GM18907 (cell line): ENCODE measurements at regions not wholly inside any gene's neighbourhood (a gene's known extent, or its start where the extent isn't known, plus 50 kb on each side); places are given as distances from the start of the nearest gene placed in this dataset.
"Not testable (repeated sequence)": the region's sequence is repeated elsewhere in the genome, so short reads cannot be mapped to it uniquely, and the experiment has no call there.

Experiments
- ATAC-seq: cut with Tn5 transposase; IDR thresholded peaks from one replicate; pipeline ENCODE4 v1.9.1; 2021; ENCODE audit warnings: mild to moderate bottlenecking, moderate library complexity; ENCODE audit not compliant: unreplicated experiment

DNA sequence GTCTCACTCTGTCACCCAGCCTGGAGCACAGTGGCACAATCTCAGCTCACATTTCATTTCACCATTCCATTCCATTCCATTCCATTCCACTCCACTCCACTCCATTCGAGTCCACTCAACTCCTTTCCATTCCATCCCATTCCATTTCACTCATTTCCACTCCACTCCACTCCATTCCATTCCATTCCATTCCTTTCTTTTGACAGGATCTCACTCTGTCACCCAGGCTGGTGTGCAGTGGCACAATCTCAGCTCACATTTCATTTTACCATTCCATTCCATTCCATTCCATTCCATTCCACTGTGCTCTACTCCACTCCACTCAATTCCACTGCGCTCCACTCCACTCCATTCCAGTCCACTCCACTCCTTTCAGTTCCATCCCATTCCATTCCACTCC lies 639.6 kb downstream of the TP53TG3F start:
- not testable (repeated sequence) for ATAC-seq
